ENCODE measurements at regions not wholly inside any gene's neighbourhood (a gene's known extent, or its start where the extent isn't known, plus 50 kb on each side); places are given as distances from the start of the nearest gene placed in this dataset.

DNA sequence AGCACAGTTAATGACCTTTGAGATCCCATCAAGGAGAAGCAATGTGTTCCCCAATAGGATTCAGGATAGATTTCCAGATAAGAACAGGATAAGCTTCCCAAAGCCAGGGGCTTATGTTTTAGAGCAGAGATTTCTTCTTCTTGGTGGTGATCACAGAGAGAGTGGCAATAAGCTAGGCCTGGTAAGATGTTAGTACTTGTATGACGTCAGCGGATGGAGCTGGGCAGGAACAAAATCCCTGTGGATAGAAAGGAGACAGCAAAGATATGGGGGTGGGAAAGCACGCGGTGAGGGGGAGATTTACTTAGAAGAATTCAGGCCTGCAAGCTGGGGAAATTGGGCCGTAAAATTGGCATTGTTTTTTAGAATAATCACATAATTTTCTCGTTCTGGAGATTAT lies 323.0 kb downstream of the MTX2 start (continued):
- TF ChIP-seq FOSL2 (IDR thresholded peaks at IDR 0.05) (no peak), FOSL2 (CRISPR knock-in tag; IDR thresholded peaks at IDR 0.05) (no peak), CEBPB (IDR thresholded peaks at IDR 0.05) (no peak)

DNA sequence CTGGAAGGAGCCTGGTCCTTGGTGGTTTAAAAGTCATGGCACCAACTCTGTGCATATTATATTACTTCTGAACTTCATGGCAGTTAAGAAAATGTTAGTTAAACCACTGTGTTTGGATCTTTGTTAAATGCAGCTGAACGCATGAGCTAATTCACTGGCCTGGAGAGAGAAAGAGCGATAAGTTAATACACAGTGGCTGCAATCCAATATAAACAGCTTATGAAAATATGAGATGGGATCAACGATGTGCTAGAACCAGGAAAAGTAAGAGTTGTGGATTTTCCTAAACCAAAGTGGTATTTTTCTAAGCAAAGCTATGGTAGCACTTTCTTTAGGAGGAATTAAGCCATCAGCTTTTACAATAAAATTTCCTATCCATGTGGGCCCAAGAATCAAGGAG lies 326.7 kb downstream of the MTX2 start:
- POLR2A ChIA-PET = no interaction called here
- FAIRE-seq = no peak
- no peak for DNase-seq (ENCODE audit: low read depth in 1 of 2, low spot score in 1 of 2)
- Histone ChIP-seq H3K9me3 (no peaks in the 10 kb centered on the region), H3K4me1 (no peaks in the 10 kb centered on the region), H3K4me2 (no peak overlapping the region), H3K27ac (no peak overlapping the region), H3K4me3 (no peak overlapping the region)
- CTCF ChIA-PET = interaction anchor here (0.6 to 2.0 kb wide), 6 partner anchors 16 to 1620 kb away, joined by 3 to 5 read pairs (median 4); no protein-coding TSS in a partner anchor
- 60% methylated on average over 3 of the region's 3 CpGs for WGBS (ENCODE audit: missing lambda C conversion rate)
- ATAC-seq = no peak
- TF ChIP-seq, protein P1, sequence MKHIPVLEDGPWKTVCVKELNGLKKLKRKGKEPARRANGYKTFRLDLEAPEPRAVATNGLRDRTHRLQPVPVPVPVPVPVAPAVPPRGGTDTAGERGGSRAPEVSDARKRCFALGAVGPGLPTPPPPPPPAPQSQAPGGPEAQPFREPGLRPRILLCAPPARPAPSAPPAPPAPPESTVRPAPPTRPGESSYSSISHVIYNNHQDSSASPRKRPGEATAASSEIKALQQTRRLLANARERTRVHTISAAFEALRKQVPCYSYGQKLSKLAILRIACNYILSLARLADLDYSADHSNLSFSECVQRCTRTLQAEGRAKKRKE (CRISPR knock-in tag; IDR thresholded peaks at IDR 0.05; ENCODE audit: low read depth) = no peak
- TF ChIP-seq EHMT2 (IDR thresholded peaks at IDR 0.05; ENCODE audit: low read depth) = no peak
- no peak for TF ChIP-seq HOXB5 (CRISPR knock-in tag; IDR thresholded peaks at IDR 0.05)
- no peak for TF ChIP-seq BHLHE40 (IDR thresholded peaks at IDR 0.05; ENCODE audit: low read depth, low read length)
- no peak for TF ChIP-seq CBX2 (IDR thresholded peaks at IDR 0.05; ENCODE audit: borderline replicate concordance, low read depth)
- no peak for TF ChIP-seq KDM1A (IDR thresholded peaks at IDR 0.05; ENCODE audit: low read depth)
- TF ChIP-seq ESRRA (IDR thresholded peaks at IDR 0.05; ENCODE audit: borderline replicate concordance, low read length) = no peak
- no peak for TF ChIP-seq HDAC2 (IDR thresholded peaks at IDR 0.05)
- no peak for TF ChIP-seq RCOR1 (IDR thresholded peaks at IDR 0.05; ENCODE audit: low read depth, low read length)
- TF ChIP-seq FOSB (CRISPR knock-in tag; IDR thresholded peaks at IDR 0.05) = no peak
- no peak for TF ChIP-seq POLR2A (IDR thresholded peaks at IDR 0.05; ENCODE audit: low read length)
- no peak for TF ChIP-seq ZSCAN20 (CRISPR knock-in tag; IDR thresholded peaks at IDR 0.05)
- no peak for TF ChIP-seq RAD21 (conservative IDR thresholded peaks at IDR 0.05 in 1 of 2, IDR thresholded peaks at IDR 0.05 in 1 of 2)
- TF ChIP-seq, protein P2, sequence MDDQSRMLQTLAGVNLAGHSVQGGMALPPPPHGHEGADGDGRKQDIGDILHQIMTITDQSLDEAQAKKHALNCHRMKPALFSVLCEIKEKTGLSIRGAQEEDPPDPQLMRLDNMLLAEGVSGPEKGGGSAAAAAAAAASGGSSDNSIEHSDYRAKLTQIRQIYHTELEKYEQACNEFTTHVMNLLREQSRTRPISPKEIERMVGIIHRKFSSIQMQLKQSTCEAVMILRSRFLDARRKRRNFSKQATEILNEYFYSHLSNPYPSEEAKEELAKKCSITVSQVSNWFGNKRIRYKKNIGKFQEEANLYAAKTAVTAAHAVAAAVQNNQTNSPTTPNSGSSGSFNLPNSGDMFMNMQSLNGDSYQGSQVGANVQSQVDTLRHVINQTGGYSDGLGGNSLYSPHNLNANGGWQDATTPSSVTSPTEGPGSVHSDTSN (IDR thresholded peaks at IDR 0.05) = no peak
- TF ChIP-seq, protein P3, sequence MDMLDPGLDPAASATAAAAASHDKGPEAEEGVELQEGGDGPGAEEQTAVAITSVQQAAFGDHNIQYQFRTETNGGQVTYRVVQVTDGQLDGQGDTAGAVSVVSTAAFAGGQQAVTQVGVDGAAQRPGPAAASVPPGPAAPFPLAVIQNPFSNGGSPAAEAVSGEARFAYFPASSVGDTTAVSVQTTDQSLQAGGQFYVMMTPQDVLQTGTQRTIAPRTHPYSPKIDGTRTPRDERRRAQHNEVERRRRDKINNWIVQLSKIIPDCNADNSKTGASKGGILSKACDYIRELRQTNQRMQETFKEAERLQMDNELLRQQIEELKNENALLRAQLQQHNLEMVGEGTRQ (IDR thresholded peaks at IDR 0.05) = no peak
- no peak for TF ChIP-seq ZFP36 (IDR thresholded peaks at IDR 0.05; ENCODE audit: borderline replicate concordance, partially characterized antibody)

DNA sequence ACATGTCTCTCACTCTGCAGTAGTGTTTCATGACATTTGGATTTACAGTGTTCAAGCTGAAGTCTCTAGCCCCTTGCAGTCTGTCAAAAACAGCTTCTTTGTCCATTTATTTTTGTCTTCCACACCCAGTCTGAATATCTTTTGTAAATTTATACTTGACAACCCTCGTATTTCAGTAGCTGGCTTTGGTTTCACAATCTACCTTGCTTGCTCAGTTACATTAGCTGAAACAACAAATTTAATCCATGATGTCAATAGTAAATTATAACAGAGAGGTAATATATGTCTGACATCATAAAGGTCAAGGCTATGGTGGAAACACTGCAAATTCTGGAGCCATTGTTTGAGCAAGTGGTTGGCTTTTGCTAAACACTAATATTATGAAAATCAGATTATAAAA lies 328.7 kb downstream of the MTX2 start:
- Histone ChIP-seq H3K4me1 (no peaks in the 10 kb centered on the region), H3K27ac (no peak overlapping the region), H3K4me3 (no peak overlapping the region), H3K9me3 (no peaks in the 10 kb centered on the region), H3K4me2 (no peak overlapping the region)
- ATAC-seq (no peak), FAIRE-seq (no peak), DNase-seq (ENCODE audit: low read depth in 1 of 2, low spot score in 1 of 2) (no peak)
- TF ChIP-seq, protein P4, sequence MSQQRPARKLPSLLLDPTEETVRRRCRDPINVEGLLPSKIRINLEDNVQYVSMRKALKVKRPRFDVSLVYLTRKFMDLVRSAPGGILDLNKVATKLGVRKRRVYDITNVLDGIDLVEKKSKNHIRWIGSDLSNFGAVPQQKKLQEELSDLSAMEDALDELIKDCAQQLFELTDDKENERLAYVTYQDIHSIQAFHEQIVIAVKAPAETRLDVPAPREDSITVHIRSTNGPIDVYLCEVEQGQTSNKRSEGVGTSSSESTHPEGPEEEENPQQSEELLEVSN (IDR thresholded peaks at IDR 0.05; ENCODE audit: borderline replicate concordance, low read depth) = no peak
- POLR2A ChIA-PET = no interaction called here
- WGBS (ENCODE audit: missing lambda C conversion rate) = 43% methylated on average over 1 of the region's 1 CpG
- CTCF ChIA-PET = interaction anchor here (0.6 to 2.0 kb wide), 8 partner anchors 9 to 470 kb away, joined by 3 to 5 read pairs (median 4); no protein-coding TSS in a partner anchor

DNA sequence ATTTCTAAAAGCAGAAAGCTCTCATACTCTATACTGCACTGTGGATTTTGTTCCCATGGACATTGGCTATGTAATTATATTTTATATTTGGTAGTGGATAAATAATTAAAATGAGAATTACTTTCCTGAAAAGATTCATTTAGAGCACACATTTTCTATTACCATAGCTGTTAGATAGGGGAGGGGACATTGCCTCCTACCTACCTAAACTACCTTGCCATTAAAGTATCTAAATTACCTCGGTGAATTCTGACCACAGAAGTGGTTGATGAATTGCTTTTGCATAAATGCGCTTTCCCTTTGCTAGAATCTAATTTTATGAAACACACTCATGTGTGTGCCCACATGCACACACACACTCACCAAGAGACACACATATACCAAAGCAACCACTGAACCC lies 329.1 kb downstream of the MTX2 start:
- ATAC-seq = no peak
- ChIA-PET POLR2A (no interaction called here), CTCF (interaction anchor here (0.6 to 1.5 kb wide), 6 partner anchors 9 to 471 kb away, joined by 3 to 5 read pairs (median 3); no protein-coding TSS in a partner anchor)
- Histone ChIP-seq H3K27ac (no peak overlapping the region), H3K4me1 (no peaks in the 10 kb centered on the region), H3K4me2 (no peak overlapping the region), H3K4me3 (no peak overlapping the region), H3K9me3 (no peaks in the 10 kb centered on the region)
- WGBS (ENCODE audit: missing lambda C conversion rate) = 65% methylated on average over 2 of the region's 2 CpGs
- FAIRE-seq = no peak
- DNase-seq (ENCODE audit: low read depth in 1 of 2, low spot score in 1 of 2) = no peak
- TF ChIP-seq SREBF2 (IDR thresholded peaks at IDR 0.05) (no peak), TP53 (CRISPR knock-in tag; IDR thresholded peaks at IDR 0.05) (no peak), RAD21 (conservative IDR thresholded peaks at IDR 0.05 in 1 of 2, IDR thresholded peaks at IDR 0.05 in 1 of 2) (no peak), CHD2 (IDR thresholded peaks at IDR 0.05; ENCODE audit: low read length, partially characterized antibody) (no peak), ZNF302 (CRISPR knock-in tag; IDR thresholded peaks at IDR 0.05) (no peak), RNF2 (IDR thresholded peaks at IDR 0.05; ENCODE audit: borderline replicate concordance, low read depth) (no peak), FOXS1 (CRISPR knock-in tag; IDR thresholded peaks at IDR 0.05) (no peak), RFX5 (IDR thresholded peaks at IDR 0.05) (no peak), MAZ (IDR thresholded peaks at IDR 0.05; ENCODE audit: borderline replicate concordance, low read depth, low read length) (no peak)
- TF ChIP-seq, protein P5, sequence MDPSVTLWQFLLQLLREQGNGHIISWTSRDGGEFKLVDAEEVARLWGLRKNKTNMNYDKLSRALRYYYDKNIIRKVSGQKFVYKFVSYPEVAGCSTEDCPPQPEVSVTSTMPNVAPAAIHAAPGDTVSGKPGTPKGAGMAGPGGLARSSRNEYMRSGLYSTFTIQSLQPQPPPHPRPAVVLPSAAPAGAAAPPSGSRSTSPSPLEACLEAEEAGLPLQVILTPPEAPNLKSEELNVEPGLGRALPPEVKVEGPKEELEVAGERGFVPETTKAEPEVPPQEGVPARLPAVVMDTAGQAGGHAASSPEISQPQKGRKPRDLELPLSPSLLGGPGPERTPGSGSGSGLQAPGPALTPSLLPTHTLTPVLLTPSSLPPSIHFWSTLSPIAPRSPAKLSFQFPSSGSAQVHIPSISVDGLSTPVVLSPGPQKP (IDR thresholded peaks at IDR 0.05; ENCODE audit: low read depth, low read length) = no peak

All from A549 (cell line).